HFFc6 (cell line): ENCODE measurements at regions not wholly inside any gene's neighbourhood (a gene's known extent, or its start where the extent isn't known, plus 50 kb on each side); places are given as distances from the start of the nearest gene placed in this dataset.

ENCODE experiments used
- DNase-seq: peaks from one replicate; pipeline ENCODE4 v3.0.0-alpha.2; 2018
- H3K27ac Mint-ChIP-seq: 2 replicates; pipeline ENCODE4 v1.8.0; 2020; ENCODE audit warnings: mild to moderate bottlenecking, mixed read lengths
- H3K27me3 Mint-ChIP-seq: 2 replicates; pipeline ENCODE4 v1.8.0; 2021; ENCODE audit warnings: mild to moderate bottlenecking, moderate library complexity, mixed read lengths; ENCODE audit not compliant: insufficient read depth
- H3K36me3 Mint-ChIP-seq: 2 replicates; pipeline ENCODE4 v1.8.0; 2021; ENCODE audit warnings: low read depth, mixed read lengths
- H3K4me1 Mint-ChIP-seq: 2 replicates; pipeline ENCODE4 v1.8.0; 2020; ENCODE audit warnings: low read depth, mixed read lengths
- H3K4me3 Mint-ChIP-seq: 2 replicates; pipeline ENCODE4 v1.8.0; 2020; ENCODE audit warnings: mild to moderate bottlenecking, moderate library complexity, mixed read lengths
- H3K9me3 Mint-ChIP-seq: 2 replicates; pipeline ENCODE4 v1.8.0; 2020; ENCODE audit warnings: mild to moderate bottlenecking, mixed read lengths
- CTCF ChIP-seq: fragments of 200-600 bp; sonication (generic); IDR thresholded peaks from 2 replicates; pipeline ENCODE4 v1.5.0; 2021; ENCODE audit warnings: antibody characterized with exemption, mild to moderate bottlenecking

GRCh38 chr22:27443306-27443705, 358.2 kb downstream of the MN1 start:
- peaks cover 10% of the 10 kb centered on the region for H3K4me1 Mint-ChIP-seq
- no peak overlapping the region for H3K27ac Mint-ChIP-seq
- DNase-seq: no peak

GRCh38 chr22:27445881-27446280, 355.7 kb downstream of the MN1 start:
- H3K4me3 Mint-ChIP-seq: no peak overlapping the region

More at GRCh38 chr22:27443306-27443705, 358.2 kb downstream of the MN1 start:
- Mint-ChIP-seq H3K36me3 (no peaks in the 10 kb centered on the region), H3K27me3 (peaks cover 24% of the 10 kb centered on the region), H3K4me3 (no peak overlapping the region), H3K9me3 (no peaks in the 10 kb centered on the region)
- no peak for TF ChIP-seq CTCF

GRCh38 chr22:27447289-27447688, 354.3 kb downstream of the MN1 start:
- H3K9me3 Mint-ChIP-seq: no peaks in the 10 kb centered on the region; the same call in 1 of the 2 replicates
- no peak for TF ChIP-seq CTCF
- no peak overlapping the region for H3K4me3 Mint-ChIP-seq
- H3K27me3 Mint-ChIP-seq: peaks cover 15% of the 10 kb centered on the region
- no peak for DNase-seq
- H3K4me1 Mint-ChIP-seq: no peaks in the 10 kb centered on the region
- no peak overlapping the region for H3K27ac Mint-ChIP-seq
- H3K36me3 Mint-ChIP-seq: no peaks in the 10 kb centered on the region

More at GRCh38 chr22:27445881-27446280, 355.7 kb downstream of the MN1 start:
- DNase-seq: no peak
- no peak for TF ChIP-seq CTCF
- Mint-ChIP-seq H3K4me1 (no peaks in the 10 kb centered on the region), H3K27me3 (peaks cover 16% of the 10 kb centered on the region), H3K9me3 (no peaks in the 10 kb centered on the region; the same call in 1 of the 2 replicates), H3K36me3 (no peaks in the 10 kb centered on the region), H3K27ac (no peak overlapping the region)

GRCh38 chr22:27450448-27450847, 351.1 kb downstream of the MN1 start:
- no peaks in the 10 kb centered on the region for H3K36me3 Mint-ChIP-seq
- peaks cover 10% of the 10 kb centered on the region for H3K27me3 Mint-ChIP-seq
- H3K27ac Mint-ChIP-seq: no peak overlapping the region

GRCh38 chr22:27452245-27452644, 349.3 kb downstream of the MN1 start:
- H3K36me3 Mint-ChIP-seq: no peaks in the 10 kb centered on the region
- no peaks in the 10 kb centered on the region; the same call in 1 of the 2 replicates for H3K9me3 Mint-ChIP-seq

More at GRCh38 chr22:27450448-27450847, 351.1 kb downstream of the MN1 start:
- no peak for DNase-seq
- no peak for TF ChIP-seq CTCF
- H3K9me3 Mint-ChIP-seq: no peaks in the 10 kb centered on the region; the same call in 1 of the 2 replicates
- no peak overlapping the region for H3K4me3 Mint-ChIP-seq
- peaks cover 10% of the 10 kb centered on the region for H3K4me1 Mint-ChIP-seq

More at GRCh38 chr22:27452245-27452644, 349.3 kb downstream of the MN1 start:
- Mint-ChIP-seq H3K27ac (no peak overlapping the region), H3K4me1 (peaks cover 28% of the 10 kb centered on the region), H3K4me3 (no peak overlapping the region), H3K27me3 (peaks cover 8% of the 10 kb centered on the region)
- TF ChIP-seq CTCF: no peak
- no peak for DNase-seq
